ENCODE measurements at regions not wholly inside any gene's neighbourhood (a gene's known extent, or its start where the extent isn't known, plus 50 kb on each side); places are given as distances from the start of the nearest gene placed in this dataset.

DNA sequence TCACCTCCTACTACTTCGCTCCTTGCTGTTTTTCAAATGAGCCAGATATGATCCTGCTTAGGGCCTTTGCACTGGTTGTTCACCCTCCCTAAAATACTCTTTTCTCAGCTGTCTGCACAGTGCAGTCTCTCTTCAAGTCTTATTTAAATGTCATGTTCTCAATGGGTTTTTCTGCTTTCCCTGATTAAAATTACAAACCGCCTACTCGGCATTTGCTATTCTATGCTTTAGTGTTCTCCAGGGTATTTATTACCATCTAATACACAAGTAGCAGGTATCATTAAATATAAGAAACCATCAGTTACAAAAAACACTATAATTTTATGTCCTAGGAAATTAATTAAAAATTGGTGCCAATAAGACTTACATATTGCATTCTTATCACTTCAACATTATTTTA lies 108.0 kb upstream of the TMTC1 start:
- TF ChIP-seq, protein P1, sequence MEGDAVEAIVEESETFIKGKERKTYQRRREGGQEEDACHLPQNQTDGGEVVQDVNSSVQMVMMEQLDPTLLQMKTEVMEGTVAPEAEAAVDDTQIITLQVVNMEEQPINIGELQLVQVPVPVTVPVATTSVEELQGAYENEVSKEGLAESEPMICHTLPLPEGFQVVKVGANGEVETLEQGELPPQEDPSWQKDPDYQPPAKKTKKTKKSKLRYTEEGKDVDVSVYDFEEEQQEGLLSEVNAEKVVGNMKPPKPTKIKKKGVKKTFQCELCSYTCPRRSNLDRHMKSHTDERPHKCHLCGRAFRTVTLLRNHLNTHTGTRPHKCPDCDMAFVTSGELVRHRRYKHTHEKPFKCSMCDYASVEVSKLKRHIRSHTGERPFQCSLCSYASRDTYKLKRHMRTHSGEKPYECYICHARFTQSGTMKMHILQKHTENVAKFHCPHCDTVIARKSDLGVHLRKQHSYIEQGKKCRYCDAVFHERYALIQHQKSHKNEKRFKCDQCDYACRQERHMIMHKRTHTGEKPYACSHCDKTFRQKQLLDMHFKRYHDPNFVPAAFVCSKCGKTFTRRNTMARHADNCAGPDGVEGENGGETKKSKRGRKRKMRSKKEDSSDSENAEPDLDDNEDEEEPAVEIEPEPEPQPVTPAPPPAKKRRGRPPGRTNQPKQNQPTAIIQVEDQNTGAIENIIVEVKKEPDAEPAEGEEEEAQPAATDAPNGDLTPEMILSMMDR (IDR thresholded peaks at IDR 0.05; ENCODE audit: low read depth, low read length) = no peak
- no peak for TF ChIP-seq EZH2phosphoT487 (IDR thresholded peaks at IDR 0.05; ENCODE audit: low read depth)

Measured in OCI-LY3 (cell line).